Neural progenitor cell (in vitro differentiated cells): ENCODE measurements at regions not wholly inside any gene's neighbourhood (a gene's known extent, or its start where the extent isn't known, plus 50 kb on each side); places are given as distances from the start of the nearest gene placed in this dataset.
"Not testable (repeated sequence)": the region's sequence is repeated elsewhere in the genome, so short reads cannot be mapped to it uniquely, and the experiment has no call there.

Source experiments
- DNase-seq: peaks from one replicate; pipeline ENCODE4 v3.0.0-alpha.2; 2016; ENCODE audit warnings: low spot score
- H2AFZ ChIP-seq: fragments of 200-600 bp; sonication (generic); replicated peaks from 2 replicates; pipeline ENCODE4 v1.6.1; 2016; ENCODE audit warnings: antibody characterized with exemption
- H3F3A ChIP-seq: fragments of 200-600 bp; sonication (generic); 2 replicates; pipeline ENCODE4 v1.6.1; 2016; ENCODE audit warnings: antibody characterized with exemption, low read depth
- H3K27ac ChIP-seq: fragments of 200-600 bp; sonication (generic); 2 replicates; pipeline ENCODE4 v1.5.1; 2016; ENCODE audit warnings: mild to moderate bottlenecking
- H3K27me3 ChIP-seq: fragments of 200-600 bp; sonication (generic); 2 replicates; pipeline ENCODE4 v1.6.1; 2016; ENCODE audit warnings: mild to moderate bottlenecking, moderate library complexity
- H3K36me3 ChIP-seq: fragments of 200-600 bp; sonication (generic); 2 replicates; pipeline ENCODE4 v1.5.1; 2016
- H3K4me1 ChIP-seq: fragments of 200-600 bp; sonication (generic); 2 replicates; pipeline ENCODE4 v1.6.1; 2016; ENCODE audit warnings: mixed run types
- H3K4me2 ChIP-seq: fragments of 200-600 bp; sonication (generic); 2 replicates; pipeline ENCODE4 v1.6.1; 2016
- H3K4me3 ChIP-seq: fragments of 200-600 bp; sonication (generic); 2 replicates; pipeline ENCODE4 v1.5.1; 2016
- H3K79me2 ChIP-seq: fragments of 200-600 bp; sonication (generic); 2 replicates; pipeline ENCODE4 v1.6.1; 2016; ENCODE audit warnings: low read depth
- H3K9ac ChIP-seq: fragments of 200-600 bp; sonication (generic); 2 replicates; pipeline ENCODE4 v1.6.1; 2016
- H3K9me3 ChIP-seq: fragments of 200-600 bp; sonication (generic); 2 replicates; pipeline ENCODE4 v1.5.1; 2016; ENCODE audit warnings: low read depth
- H4K20me1 ChIP-seq: fragments of 200-600 bp; sonication (generic); 2 replicates; pipeline ENCODE4 v1.6.1; 2016; ENCODE audit warnings: low read depth
- H3K27ac Mint-ChIP-seq: 3 replicates; pipeline ENCODE4 v1.8.0; 2021; ENCODE audit warnings: mixed read lengths
- H3K27me3 Mint-ChIP-seq: 2 replicates; pipeline ENCODE4 v1.8.0; 2022; ENCODE audit warnings: low read depth, mild to moderate bottlenecking, inconsistent platforms, moderate library complexity, mixed read lengths; ENCODE audit not compliant: insufficient read depth
- H3K36me3 Mint-ChIP-seq: 3 replicates; pipeline ENCODE4 v1.8.0; 2021; ENCODE audit warnings: mixed read lengths
- H3K4me1 Mint-ChIP-seq: 3 replicates; pipeline ENCODE4 v1.8.0; 2021; ENCODE audit warnings: mixed read lengths
- H3K4me3 Mint-ChIP-seq: 3 replicates; pipeline ENCODE4 v1.8.0; 2021; ENCODE audit warnings: mild to moderate bottlenecking, moderate library complexity, mixed read lengths
- H3K9me3 Mint-ChIP-seq: 3 replicates; pipeline ENCODE4 v1.8.0; 2020; ENCODE audit warnings: mixed read lengths
- EZH2 ChIP-seq: fragments of 200-600 bp; sonication (generic); IDR thresholded peaks from 2 replicates; pipeline ENCODE4 v1.6.1; 2017; ENCODE audit warnings: antibody characterized with exemption, mild to moderate bottlenecking, moderate library complexity
- EZH2phosphoT487 ChIP-seq: fragments of 200-600 bp; sonication (generic); IDR thresholded peaks from 2 replicates; pipeline ENCODE4 v1.6.1; 2017; ENCODE audit warnings: antibody characterized with exemption
- TF ChIP-seq, protein P1 (sequence below): fragments of 200-600 bp; sonication (generic); IDR thresholded peaks from 2 replicates; pipeline ENCODE4 v1.5.1; 2017; ENCODE audit warnings: antibody characterized with exemption, mild to moderate bottlenecking

GRCh38 chr14:105940534-105941225 lies 414.3 kb downstream of the TMEM121 start:
- H3K4me1 Mint-ChIP-seq, result no peaks in the 10 kb centered on the region
- peaks cover 69% of the 10 kb centered on the region for H3K9me3 Mint-ChIP-seq

GRCh38 chr14:105941226-105942166 lies 415.1 kb downstream of the TMEM121 start:
- Histone ChIP-seq H3K4me3 (no peak overlapping the region), H3K9me3 (peaks cover 4% of the 10 kb centered on the region), H3K4me1 (no peaks in the 10 kb centered on the region), H3F3A (no peaks in the 10 kb centered on the region), H3K79me2 (no peaks in the 10 kb centered on the region), H3K4me2 (no peak overlapping the region), H3K9ac (no peak overlapping the region), H4K20me1 (no peaks in the 10 kb centered on the region), H3K27ac (no peak overlapping the region), H3K27me3 (no peaks in the 10 kb centered on the region), H2AFZ (no peak overlapping the region), H3K36me3 (no peaks in the 10 kb centered on the region)
- Mint-ChIP-seq H3K9me3 (peaks cover 71% of the 10 kb centered on the region), H3K36me3 (no peaks in the 10 kb centered on the region), H3K27ac (no peak overlapping the region), H3K4me3 (no peak overlapping the region), H3K4me1 (no peaks in the 10 kb centered on the region), H3K27me3 (peaks cover 3% of the 10 kb centered on the region)
- TF ChIP-seq EZH2 (no peak), EZH2phosphoT487 (no peak)
- TF ChIP-seq, protein P1, sequence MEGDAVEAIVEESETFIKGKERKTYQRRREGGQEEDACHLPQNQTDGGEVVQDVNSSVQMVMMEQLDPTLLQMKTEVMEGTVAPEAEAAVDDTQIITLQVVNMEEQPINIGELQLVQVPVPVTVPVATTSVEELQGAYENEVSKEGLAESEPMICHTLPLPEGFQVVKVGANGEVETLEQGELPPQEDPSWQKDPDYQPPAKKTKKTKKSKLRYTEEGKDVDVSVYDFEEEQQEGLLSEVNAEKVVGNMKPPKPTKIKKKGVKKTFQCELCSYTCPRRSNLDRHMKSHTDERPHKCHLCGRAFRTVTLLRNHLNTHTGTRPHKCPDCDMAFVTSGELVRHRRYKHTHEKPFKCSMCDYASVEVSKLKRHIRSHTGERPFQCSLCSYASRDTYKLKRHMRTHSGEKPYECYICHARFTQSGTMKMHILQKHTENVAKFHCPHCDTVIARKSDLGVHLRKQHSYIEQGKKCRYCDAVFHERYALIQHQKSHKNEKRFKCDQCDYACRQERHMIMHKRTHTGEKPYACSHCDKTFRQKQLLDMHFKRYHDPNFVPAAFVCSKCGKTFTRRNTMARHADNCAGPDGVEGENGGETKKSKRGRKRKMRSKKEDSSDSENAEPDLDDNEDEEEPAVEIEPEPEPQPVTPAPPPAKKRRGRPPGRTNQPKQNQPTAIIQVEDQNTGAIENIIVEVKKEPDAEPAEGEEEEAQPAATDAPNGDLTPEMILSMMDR, result no peak
- no peak for DNase-seq

More at GRCh38 chr14:105940534-105941225, 414.3 kb downstream of the TMEM121 start:
- TF ChIP-seq, protein P1, result no peak
- no peak for TF ChIP-seq EZH2
- no peak for TF ChIP-seq EZH2phosphoT487
- H3K27me3 ChIP-seq, result no peaks in the 10 kb centered on the region
- peaks cover 4% of the 10 kb centered on the region for H3K9me3 ChIP-seq
- H4K20me1 ChIP-seq, result no peaks in the 10 kb centered on the region
- H3K27ac ChIP-seq, result no peak overlapping the region
- no peaks in the 10 kb centered on the region for H3K36me3 ChIP-seq
- H3K36me3 Mint-ChIP-seq, result no peaks in the 10 kb centered on the region
- no peak for DNase-seq
- no peak overlapping the region for H3K9ac ChIP-seq
- H3F3A ChIP-seq, result no peaks in the 10 kb centered on the region
- H3K79me2 ChIP-seq, result no peaks in the 10 kb centered on the region
- no peak overlapping the region for H3K27ac Mint-ChIP-seq
- peaks cover 6% of the 10 kb centered on the region for H3K27me3 Mint-ChIP-seq
- no peaks in the 10 kb centered on the region for H3K4me1 ChIP-seq
- H3K4me2 ChIP-seq, result no peak overlapping the region
- H3K4me3 ChIP-seq, result no peak overlapping the region
- H2AFZ ChIP-seq, result no peak overlapping the region
- H3K4me3 Mint-ChIP-seq, result no peak overlapping the region

- not testable (repeated sequence) for H3K4me2 ChIP-seq, H3K9ac ChIP-seq, H4K20me1 ChIP-seq, H3K79me2 ChIP-seq, H3K4me3 ChIP-seq, H3K4me1 Mint-ChIP-seq, H3K36me3 ChIP-seq, H3K27ac ChIP-seq, H3K27me3 Mint-ChIP-seq, H3K36me3 Mint-ChIP-seq, H2AFZ ChIP-seq, H3F3A ChIP-seq, H3K4me1 ChIP-seq, H3K4me3 Mint-ChIP-seq, DNase-seq, H3K27ac Mint-ChIP-seq, H3K9me3 ChIP-seq, H3K27me3 ChIP-seq
- H3K9me3 Mint-ChIP-seq, result peaks cover 71% of the 10 kb centered on the region
Observed at GRCh38 chr14:105942725-105943124, 416.3 kb downstream of the TMEM121 start.
